Psoas muscle (tissue), 7 donors: ENCODE measurements at regions not wholly inside any gene's neighbourhood (a gene's known extent, or its start where the extent isn't known, plus 50 kb on each side); places are given as distances from the start of the nearest gene placed in this dataset.

ENCODE experiments used
- ATAC-seq, 4 donors: fragments of 200-7000 bp; cut with Tn5 transposase; one replicate each; pipeline ENCODE4 v1.9.1; 2020; ENCODE audit warnings: moderate library complexity in 3 of 4, mild to moderate bottlenecking in 2 of 4
- DNase-seq, 2 donors: peaks; one replicate each; pipeline ENCODE4 v3.0.0-alpha.2; 2020
- H3K27ac ChIP-seq: fragments of 200-600 bp; one replicate; pipeline ENCODE4 v1.8.0; 2022
- H3K27me3 ChIP-seq, 3 donors: fragments of 200-600 bp in 1 of 3; one replicate each; pipeline versions ENCODE4 v1.6.1 to v1.8.0; 2013 to 2022; ENCODE audit warnings: low read length in 2 of 3, mild to moderate bottlenecking in 2 of 3, moderate library complexity in 1 of 3; ENCODE audit not compliant: insufficient read depth in 3 of 3
- H3K36me3 ChIP-seq, 2 donors: fragments of 200-600 bp in 1 of 2; one replicate each; pipeline versions ENCODE4 v1.6.1 to v1.8.0; 2013 to 2022; ENCODE audit warnings: low read depth in 1 of 2, mild to moderate bottlenecking in 1 of 2, moderate library complexity in 1 of 2; ENCODE audit not compliant: insufficient read depth in 1 of 2
- H3K4me1 ChIP-seq: fragments of 200-600 bp; one replicate; pipeline ENCODE4 v1.8.0; 2022
- H3K4me3 ChIP-seq: fragments of 200-600 bp; one replicate; pipeline ENCODE4 v1.8.0; 2022; ENCODE audit warnings: mild to moderate bottlenecking
- H3K9me3 ChIP-seq: fragments of 200-600 bp; one replicate; pipeline ENCODE4 v1.8.0; 2022
- WGBS, 3 donors: extraction: QIAGEN DNeasy Blood & Tissue Kit; methylation state at CpG; one replicate each; pipeline versions ENCODE4 v1.1.6 to v1.1.7; 2013; 5-methylcytosine and 5-hydroxymethylcytosine counted together
- intact Hi-C, 2 donors: fragments of 100-400 bp; cut with DNase I; formaldehyde crosslinking; loops; one replicate each; pipeline versions ENCODE4 v1.11.0 to v1.14.2; 2022
- TF ChIP-seq, protein P1 (sequence below): fragments of 200-600 bp; IDR thresholded peaks from one replicate; pipeline ENCODE4 v1.8.0; 2022; ENCODE audit warnings: antibody characterized with exemption
- donor health status: healthy with polysubstance abuse.
- donor health status: DM: no; HTN: no; CAD: no; lungs with moderate emphysema.
- donor health status: Bipolar disorder and iron deficiency.
- donor health status: healthy.
- donor health status: DM: yes; HTN: yes; CAD: no.
- donor health status: DM: no; HTN: no; CAD: no.
- donor health status: DM: yes; HTN: yes; CAD: no.

DNA sequence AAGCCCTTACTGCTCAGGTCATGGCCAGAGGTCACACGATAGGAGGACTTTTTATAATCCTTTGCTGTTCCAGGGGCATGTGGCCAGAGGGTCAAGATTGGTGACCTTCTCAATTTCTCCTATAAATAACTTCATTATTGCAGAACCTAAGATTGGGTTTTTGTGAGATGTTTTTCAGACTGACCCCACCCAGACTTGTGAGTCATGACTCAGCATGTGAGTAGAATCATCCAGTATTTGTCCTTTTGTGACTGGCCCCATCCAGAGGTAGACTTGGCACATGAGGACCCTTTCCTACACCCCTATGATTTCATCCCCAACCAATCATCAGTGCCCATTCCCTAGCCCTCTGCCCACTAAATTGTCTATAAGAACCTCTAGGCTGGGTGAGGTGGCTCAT lies 84.5 kb upstream of the ABCC4 start:
- DNase-seq (no peak), ATAC-seq (no peak)
- no peak overlapping the region for H3K4me3 ChIP-seq
- peaks cover 4% of the 10 kb centered on the region for H3K4me1 ChIP-seq
- no peaks in the 10 kb centered on the region for H3K9me3 ChIP-seq
- H3K36me3 ChIP-seq: no peaks in the 10 kb centered on the region
- intact Hi-C loops: no loop called here
- H3K27me3 ChIP-seq: no peaks in the 10 kb centered on the region
- WGBS, 3 donors: 31 to 43% (median 31%) methylated on average over 1 of the region's 1 CpG
- no peak overlapping the region for H3K27ac ChIP-seq
- TF ChIP-seq, protein P1, sequence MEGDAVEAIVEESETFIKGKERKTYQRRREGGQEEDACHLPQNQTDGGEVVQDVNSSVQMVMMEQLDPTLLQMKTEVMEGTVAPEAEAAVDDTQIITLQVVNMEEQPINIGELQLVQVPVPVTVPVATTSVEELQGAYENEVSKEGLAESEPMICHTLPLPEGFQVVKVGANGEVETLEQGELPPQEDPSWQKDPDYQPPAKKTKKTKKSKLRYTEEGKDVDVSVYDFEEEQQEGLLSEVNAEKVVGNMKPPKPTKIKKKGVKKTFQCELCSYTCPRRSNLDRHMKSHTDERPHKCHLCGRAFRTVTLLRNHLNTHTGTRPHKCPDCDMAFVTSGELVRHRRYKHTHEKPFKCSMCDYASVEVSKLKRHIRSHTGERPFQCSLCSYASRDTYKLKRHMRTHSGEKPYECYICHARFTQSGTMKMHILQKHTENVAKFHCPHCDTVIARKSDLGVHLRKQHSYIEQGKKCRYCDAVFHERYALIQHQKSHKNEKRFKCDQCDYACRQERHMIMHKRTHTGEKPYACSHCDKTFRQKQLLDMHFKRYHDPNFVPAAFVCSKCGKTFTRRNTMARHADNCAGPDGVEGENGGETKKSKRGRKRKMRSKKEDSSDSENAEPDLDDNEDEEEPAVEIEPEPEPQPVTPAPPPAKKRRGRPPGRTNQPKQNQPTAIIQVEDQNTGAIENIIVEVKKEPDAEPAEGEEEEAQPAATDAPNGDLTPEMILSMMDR: no peak

- 87 to 92% (median 88%) methylated on average over 4 of the region's 4 CpGs for WGBS, 3 donors
- no peaks in the 10 kb centered on the region for H3K36me3 ChIP-seq
- no peak overlapping the region for H3K27ac ChIP-seq
- intact Hi-C loops: no loop called here
- H3K27me3 ChIP-seq: no peaks in the 10 kb centered on the region
- DNase-seq (no peak), ATAC-seq (no peak)
- H3K9me3 ChIP-seq: no peaks in the 10 kb centered on the region
- TF ChIP-seq, protein P1: no peak
- no peaks in the 10 kb centered on the region for H3K4me1 ChIP-seq
- no peak overlapping the region for H3K4me3 ChIP-seq
Measured at GRCh38 chr13:95386370-95386769, 85.1 kb upstream of the ABCC4 start.

GRCh38 chr13:95387733-95388207 lies 86.5 kb upstream of the ABCC4 start:
- no peak for ATAC-seq
- WGBS, 3 donors: 13 to 17% (median 16%) methylated on average over 4 of the region's 4 CpGs
- intact Hi-C loops: no loop called here
- Histone ChIP-seq H3K36me3 (no peaks in the 10 kb centered on the region), H3K27me3 (no peaks in the 10 kb centered on the region), H3K9me3 (no peaks in the 10 kb centered on the region), H3K27ac (no peak overlapping the region), H3K4me3 (no peak overlapping the region), H3K4me1 (no peaks in the 10 kb centered on the region)
- DNase-seq: no peak
- TF ChIP-seq, protein P1: no peak

GRCh38 chr13:95388420-95389079 lies 87.3 kb upstream of the ABCC4 start:
- Histone ChIP-seq H3K4me1 (no peaks in the 10 kb centered on the region), H3K36me3 (no peaks in the 10 kb centered on the region), H3K9me3 (no peaks in the 10 kb centered on the region), H3K27me3 (no peaks in the 10 kb centered on the region), H3K27ac (no peak overlapping the region), H3K4me3 (no peak overlapping the region)
- no peak for DNase-seq
- intact Hi-C loops: no loop called here
- 48 to 86% (median 78%) methylated on average over 2 of the region's 2 CpGs for WGBS, 3 donors
- ATAC-seq: no peak
- TF ChIP-seq, protein P1: no peak

DNA sequence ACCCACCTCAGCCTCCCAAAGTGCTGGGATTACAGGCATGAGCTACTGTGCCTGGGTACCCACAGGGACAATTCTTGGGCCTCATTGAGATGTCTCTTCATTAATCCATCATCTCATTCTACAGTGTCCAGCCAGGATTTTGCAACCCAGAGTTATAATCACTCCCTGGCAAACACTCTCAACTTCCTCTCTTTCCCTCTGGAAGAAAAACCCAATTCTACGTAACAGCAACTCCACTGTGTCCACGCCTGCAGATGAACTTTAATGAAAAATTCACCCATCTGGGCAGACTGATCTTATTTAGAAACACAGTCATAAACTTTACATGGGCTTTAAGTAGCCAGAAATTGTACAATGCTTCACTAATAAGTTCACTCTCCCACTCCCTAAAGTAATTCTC lies 90.1 kb upstream of the ABCC4 start:
- no peak for ATAC-seq
- no peak for DNase-seq
- 76 to 82% (median 79%) methylated on average over 2 of the region's 2 CpGs for WGBS, 3 donors

More for the DNA sequence above, 90.1 kb upstream of the ABCC4 start:
- no peaks in the 10 kb centered on the region for H3K9me3 ChIP-seq
- no peaks in the 10 kb centered on the region for H3K27me3 ChIP-seq
- H3K27ac ChIP-seq: no peak overlapping the region
- H3K4me1 ChIP-seq: no peaks in the 10 kb centered on the region
- no peak overlapping the region for H3K4me3 ChIP-seq
- TF ChIP-seq, protein P1: no peak
- intact Hi-C loops: no loop called here
- no peaks in the 10 kb centered on the region for H3K36me3 ChIP-seq
